Right ventricle myocardium inferior (tissue), 1 donor: ENCODE measurements at regions not wholly inside any gene's neighbourhood (a gene's known extent, or its start where the extent isn't known, plus 50 kb on each side); places are given as distances from the start of the nearest gene placed in this dataset.
"Not testable (repeated sequence)": the region's sequence is repeated elsewhere in the genome, so short reads cannot be mapped to it uniquely, and the experiment has no call there.

Source experiments
- ATAC-seq: fragments of 200-7000 bp; cut with Tn5 transposase; one replicate; pipeline ENCODE4 v1.9.1; 2020; ENCODE audit warnings: mild to moderate bottlenecking, moderate library complexity
- DNase-seq: peaks from one replicate; pipeline ENCODE4 v3.0.0; 2021; ENCODE audit errors: missing footprints
- intact Hi-C: fragments of 100-400 bp; cut with DNase I; formaldehyde crosslinking; loops from one replicate; pipeline ENCODE4 v1.11.0; 2022
- donor health status: DM: no; HTN: yes; CAD: no; lungs with severe emphysema.

DNA sequence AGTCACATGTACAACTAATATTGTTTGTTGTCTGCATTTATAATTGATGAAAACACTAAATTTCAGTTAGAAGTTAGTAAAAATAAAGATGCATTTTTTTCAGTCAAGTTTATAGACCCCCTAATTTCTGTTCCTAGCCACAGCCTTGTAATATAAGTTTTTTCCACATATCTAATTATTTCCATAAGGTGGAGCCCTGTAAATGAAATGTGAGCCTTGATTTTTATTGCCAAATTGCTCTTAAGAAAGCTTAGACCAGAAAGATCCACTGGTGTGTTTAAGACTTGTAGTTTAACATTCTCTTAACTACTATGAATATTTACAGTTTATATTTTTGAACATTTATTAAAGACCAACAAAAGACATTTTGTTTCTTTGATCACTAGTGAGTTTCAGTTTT lies 322.1 kb upstream of the RGS6 start:
- no peak for ATAC-seq
- intact Hi-C loops, result no loop called here
- DNase-seq, result no peak

DNA sequence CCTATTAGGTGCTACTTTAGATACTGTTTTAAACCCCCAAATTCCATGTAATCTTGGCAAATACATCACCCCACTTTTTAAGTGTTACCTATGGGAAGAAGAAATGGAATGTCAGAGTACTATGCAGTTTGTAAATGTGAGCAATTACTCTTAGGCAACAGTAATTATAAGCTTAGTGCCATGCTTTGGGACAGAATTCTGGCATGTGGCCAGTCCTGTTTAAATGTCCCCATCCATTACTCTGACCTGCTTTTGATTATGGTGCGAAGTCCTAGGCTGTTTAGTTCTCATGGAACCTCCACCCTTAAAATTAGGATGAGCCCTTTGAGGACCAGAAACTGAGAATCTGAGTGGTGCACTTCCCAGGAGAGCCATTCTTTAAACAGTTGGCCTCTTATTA lies 321.4 kb upstream of the RGS6 start:
- no peak for ATAC-seq
- DNase-seq, result no peak
- intact Hi-C loops, result no loop called here

DNA sequence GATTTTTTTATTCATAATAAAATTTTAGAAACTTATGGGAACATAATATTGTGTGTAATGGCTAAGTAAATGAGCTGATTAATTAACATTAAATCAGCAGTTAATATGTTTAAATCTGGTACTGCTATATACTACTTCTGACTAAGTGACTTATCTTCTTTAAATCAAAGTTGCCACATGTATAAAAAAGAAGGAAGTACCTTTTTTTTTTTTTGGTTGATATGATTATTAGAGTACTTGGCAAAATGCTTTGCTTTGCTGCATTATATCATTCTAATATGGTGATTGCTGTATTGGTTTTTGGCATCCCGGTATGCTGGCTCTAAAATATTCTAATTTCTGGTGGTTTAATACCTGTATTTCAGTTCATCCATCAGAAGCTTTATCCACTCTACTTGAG lies 319.1 kb upstream of the RGS6 start:
- no peak for DNase-seq
- intact Hi-C loops, result no loop called here

DNA sequence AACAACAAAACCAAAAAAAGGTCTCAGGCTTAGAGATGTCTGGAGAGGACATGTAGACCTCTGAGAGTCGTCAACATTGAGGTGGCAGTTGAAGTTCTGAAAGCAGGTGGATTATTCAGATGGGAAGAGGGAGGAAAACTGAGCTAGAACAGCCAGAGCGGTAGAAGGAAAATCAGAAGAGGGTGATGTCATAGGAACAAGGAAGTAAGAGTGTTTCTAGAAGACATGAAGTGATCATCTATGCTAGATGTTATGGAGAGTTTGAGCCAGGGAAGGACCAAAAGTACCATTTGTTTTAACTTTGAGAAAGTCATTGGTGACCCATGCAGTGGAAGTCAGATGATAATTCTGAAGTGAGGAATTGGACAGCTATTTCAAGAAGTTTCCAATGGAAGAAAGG lies 316.2 kb upstream of the RGS6 start:
- ATAC-seq, result no peak
- intact Hi-C loops, result no loop called here
- DNase-seq, result no peak

More for the DNA sequence above, 319.1 kb upstream of the RGS6 start:
- ATAC-seq, result no peak

DNA sequence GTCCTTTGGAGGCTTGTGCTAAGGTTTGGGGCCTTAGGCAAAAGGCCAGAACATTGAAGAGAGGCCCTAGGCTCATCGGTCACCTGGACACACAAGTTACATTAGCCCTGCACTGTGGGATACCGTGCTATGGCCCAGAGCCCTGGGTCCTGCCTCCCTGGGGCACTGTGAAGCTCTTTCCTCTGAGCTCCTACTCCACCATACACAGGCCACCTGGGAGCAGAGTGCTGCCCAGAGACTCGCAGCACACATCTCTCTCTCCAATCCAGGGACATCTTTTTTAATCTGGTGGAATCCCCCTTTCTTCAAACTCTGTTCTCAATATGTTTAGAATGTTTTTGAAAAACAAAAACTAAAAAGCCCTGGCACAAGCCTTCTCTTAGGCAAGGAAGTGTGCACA lies 314.2 kb upstream of the RGS6 start:
- DNase-seq (no peak), ATAC-seq (no peak)
- intact Hi-C loops, result no loop called here

DNA sequence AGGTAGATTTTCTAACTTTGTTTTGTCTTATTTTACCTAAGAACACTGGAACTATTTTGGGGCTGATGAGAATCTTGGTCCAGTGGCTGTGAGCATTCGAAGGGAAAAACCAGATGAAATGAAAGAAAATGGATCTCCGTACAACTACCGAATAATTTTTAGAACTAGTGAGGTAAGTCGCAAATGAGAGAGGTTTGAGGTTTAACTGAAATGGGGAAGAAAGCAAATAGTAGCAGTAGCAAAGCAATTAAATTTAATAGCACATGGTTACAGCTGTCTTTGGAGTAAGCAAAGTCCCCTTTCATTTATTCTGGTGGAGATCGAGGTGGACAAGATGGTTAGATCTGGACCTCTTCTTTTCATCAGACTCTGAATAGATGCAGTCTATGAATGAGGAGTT lies 313.5 kb upstream of the RGS6 start:
- ATAC-seq, result no peak
- DNase-seq, result no peak
- intact Hi-C loops, result no loop called here

DNA sequence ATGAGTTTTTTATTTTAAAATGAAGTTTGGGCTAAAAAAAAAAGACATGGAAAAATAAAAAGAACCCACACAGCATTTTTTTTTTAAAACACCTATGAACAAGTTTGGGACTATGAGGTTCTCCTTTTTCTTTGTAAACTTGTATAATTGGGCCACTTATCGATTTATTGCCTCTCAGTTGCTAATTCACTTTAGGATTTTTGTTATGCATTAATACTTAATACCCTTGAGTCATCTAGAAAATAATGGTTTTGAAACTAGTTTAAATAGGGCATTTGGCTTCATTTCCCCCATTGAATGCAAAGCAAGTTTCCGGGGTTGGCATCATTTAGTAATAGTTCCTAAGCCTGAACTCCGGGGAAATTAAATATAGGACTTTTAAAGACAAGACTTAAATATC lies 312.8 kb upstream of the RGS6 start:
- DNase-seq (no peak), ATAC-seq (no peak)
- intact Hi-C loops, result no loop called here

DNA sequence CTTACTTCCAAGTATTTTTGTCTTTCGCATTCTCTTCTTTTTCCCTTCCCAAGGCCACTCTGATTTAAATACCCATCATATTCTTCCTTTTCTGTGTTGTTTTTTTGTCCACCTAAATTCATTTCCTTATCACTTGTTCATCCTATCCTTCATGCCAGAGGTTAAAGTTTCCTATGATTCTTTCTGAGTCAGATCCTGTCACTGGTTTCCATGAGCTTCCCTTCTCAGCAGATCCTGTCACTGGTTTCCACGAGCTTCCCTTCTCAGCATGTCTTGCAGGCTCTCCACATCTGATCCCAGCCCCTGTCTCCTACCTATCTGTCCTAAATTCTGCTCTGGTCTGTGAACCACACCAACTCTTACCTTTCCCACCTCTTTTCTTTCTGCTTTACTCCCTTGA lies 311.8 kb upstream of the RGS6 start:
- ATAC-seq (no peak), DNase-seq (no peak)
- intact Hi-C loops, result no loop called here

DNA sequence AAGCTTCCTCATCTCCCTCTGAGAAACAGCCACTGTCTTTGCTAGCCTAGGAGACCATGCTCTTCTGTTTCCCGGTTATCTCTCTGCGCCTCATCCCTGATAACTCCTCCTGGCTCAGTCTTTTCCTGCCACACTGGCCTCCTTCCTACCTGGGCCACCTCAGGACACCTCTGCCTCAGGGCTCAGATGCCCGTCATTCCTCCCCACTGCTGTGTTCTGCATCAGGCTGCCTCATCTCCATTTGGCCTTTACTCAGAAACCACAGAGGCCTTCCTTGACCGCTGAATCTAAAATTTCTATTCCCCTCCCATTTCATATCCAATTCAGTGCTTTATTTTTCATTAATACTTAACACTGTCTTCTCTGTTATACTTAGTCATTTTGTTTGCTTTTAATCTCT lies 311.0 kb upstream of the RGS6 start:
- ATAC-seq, result no peak
- intact Hi-C loops, result no loop called here
- no peak for DNase-seq

DNA sequence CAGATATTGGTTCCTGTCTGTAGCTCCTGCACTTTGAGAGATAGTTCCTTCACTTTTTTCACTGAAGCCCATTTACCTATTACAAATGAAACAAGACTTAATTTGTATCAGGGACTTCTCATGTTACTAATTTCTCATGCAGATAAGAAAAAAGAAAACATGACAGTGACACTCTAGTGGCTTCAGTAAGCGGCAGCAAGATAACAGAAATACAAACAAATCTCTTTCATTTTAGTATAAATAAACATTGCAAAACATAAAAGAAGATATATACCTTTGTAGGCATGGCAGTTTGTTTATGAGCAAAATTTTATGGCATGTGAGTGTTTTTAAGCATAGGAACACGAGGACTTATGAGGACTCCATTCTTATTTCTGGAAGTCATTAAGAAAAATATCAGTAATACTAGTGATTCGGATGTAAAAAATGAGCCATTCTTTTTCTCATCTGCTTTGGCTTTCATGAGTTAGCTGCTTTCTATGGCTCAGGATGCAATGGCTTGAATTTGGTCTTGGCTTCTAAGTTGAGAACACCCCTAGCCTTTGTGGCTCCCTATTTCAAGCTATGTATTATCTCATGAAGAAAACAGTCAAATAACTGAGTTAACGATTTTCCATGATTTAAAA lies 310.1 kb upstream of the RGS6 start:
- intact Hi-C loops, result no loop called here
- ATAC-seq (no peak), DNase-seq (no peak)

DNA sequence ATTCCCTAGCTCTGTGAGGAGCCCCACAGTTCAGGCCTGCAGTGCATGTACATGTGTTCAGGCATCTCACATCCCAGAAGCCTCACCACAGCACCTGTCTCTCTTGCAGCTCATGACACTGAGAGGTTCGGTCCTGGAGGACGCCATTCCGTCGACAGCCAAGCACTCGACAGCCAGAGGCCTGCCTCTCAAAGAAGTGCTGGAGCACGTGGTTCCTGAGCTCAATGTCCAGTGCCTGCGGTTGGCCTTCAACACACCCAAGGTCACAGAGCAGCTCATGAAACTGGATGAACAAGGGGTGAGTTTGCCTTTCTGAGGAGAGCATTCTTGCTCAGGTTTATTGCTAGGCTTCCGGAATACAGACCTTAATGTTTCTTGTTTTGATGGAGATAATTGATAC lies 308.3 kb upstream of the RGS6 start:
- ATAC-seq (no peak), DNase-seq (no peak)
- intact Hi-C loops, result no loop called here

DNA sequence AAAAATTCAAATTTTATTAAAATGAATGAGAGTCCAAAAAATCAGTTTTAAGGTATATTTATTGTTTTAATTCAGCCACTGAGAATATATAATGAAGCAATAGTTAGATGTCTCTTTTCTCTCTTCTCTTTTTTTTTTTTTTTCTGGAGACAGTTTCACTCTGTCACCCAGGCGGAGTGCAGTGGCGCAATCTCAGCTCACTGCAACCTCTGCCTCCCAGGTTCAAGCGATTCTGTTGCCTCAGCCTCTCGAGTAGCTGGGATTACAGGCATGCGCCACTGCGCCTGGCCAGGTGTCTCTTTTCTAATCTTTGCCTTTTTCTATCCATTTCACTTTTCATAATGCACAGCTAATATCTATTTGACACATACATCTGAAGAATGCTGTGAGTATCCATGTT lies 307.1 kb upstream of the RGS6 start:
- ATAC-seq, result no peak
- intact Hi-C loops, result no loop called here
- peak; percentile 71 for DNase-seq

DNA sequence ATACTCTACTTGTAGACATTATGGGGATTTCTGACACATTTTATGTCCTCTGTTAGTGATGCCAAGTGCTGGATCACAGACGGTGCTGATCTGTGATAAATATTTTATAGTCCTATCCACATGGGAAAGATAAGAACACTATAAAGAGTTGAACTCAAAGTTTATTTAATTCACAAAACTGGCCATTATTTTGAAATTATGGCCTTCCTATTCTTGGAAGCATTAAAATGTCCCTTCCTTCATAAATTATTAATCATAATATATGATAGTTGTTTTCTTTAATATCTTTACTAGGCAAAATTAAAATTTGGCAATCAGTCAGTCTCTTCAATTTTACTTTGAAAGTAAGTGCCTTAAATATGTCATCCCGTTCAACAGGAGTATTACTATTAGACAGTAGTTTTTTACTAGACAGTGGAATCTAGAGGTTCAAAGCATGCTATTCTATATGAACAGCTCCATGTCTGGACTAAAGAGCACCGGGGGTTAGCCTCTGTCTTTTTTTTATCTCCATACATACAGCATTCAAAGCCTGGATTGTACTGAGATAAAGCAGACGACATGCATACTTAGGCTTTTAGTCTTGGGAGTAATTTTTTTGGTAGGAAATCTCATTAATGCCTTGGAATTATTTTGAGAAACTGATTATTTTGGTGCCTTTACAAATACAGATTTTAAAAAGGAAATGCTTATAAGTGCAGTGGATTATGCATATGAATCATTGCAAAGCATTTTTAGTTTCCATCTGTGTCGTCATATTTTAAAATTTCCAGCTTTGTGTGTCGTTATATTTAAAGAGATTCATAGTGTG lies 306.1 kb upstream of the RGS6 start:
- no peak for ATAC-seq
- DNase-seq, result no peak
- intact Hi-C loops, result no loop called here

DNA sequence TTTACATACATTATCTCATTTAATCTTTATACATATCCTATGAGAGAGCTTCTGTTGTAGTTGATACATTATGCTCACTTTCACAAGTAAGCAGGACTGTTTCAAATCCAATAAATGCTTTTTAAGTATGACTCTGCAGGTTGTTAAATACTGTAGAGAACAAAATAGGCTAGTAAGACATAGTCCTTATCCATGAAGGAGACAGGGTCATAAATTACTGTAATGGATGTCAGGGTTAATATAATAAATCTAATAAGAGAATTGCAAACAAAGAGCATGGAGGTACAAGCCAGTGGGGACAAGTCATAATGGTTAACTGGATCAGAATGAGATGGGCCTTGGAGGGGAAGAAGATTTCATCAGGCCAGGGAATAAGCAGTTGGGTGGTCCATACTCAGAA lies 303.8 kb upstream of the RGS6 start:
- no peak for DNase-seq
- ATAC-seq, result no peak
- intact Hi-C loops, result no loop called here

DNA sequence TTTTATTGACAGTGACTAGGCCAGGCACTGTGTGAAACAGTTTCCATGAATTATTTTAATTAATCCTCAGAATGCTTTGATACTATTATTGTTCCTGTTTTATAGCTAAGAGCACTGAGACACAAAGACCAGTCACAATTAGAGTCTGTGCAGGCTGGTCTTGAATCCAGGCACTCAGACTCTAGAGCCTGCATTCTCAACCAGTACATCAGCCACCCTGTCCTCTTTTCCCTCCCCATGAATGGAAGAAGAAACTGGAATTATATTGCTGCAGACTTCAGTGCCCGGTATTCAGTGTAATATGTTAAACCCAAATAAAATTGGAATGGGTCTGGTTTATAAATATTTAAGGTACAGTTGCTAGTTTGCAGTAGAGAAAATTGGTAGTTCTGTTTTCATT lies 303.0 kb upstream of the RGS6 start:
- intact Hi-C loops, result no loop called here
- no peak for ATAC-seq
- no peak for DNase-seq

DNA sequence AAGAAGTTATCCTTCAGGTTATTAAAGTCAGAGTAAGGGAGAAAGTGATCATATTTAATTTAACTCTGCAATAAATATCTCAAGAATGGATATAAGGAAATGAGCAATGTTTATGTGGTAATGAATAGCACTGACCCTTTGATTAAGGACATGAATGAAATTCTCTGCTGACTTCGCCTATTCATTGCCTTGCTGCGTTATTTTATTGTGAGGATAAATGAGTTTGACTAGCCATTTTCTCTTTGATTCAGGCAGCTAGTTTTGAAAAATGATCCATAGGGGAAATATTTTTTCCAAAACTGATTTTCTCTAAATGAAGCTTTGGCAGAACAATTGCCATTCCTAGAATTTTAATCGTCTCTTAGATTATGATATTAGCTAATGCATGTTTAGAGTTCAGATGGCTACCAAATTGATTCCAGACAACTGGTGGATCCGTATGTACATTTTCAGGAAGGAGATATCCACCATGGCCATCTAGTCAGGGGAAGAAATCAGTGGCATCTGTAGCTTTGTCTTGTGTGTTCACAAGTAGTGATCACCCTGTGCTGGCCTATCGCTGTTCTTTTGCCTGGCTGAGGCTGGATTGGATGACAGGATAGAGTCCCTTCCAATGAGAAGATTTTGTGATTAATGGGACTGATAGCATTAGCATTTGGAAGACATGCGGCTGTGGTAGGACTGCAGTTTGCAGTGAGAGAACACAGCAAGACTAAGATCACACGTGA lies 302.3 kb upstream of the RGS6 start:
- DNase-seq (no peak), ATAC-seq (no peak)
- intact Hi-C loops, result no loop called here

DNA sequence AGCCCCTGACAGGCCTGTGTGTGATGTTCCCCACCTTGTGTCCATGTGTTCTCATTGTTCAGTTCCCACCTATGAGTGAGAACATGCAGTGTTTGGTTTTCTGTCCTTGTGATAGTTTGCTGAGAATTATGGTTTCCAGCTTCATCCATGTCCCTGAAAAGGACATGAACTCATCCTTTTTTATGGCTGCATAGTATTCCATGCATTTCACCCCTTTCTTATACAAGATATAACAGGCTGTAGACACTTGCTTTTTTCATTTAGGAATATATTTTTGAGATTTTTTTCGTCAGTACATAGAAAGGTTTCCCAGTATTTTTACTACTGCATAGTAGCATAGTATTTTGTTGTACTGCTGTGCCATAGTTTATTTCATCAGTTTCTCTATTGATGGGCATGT lies 301.2 kb upstream of the RGS6 start:
- ATAC-seq, intact Hi-C loops, DNase-seq: not testable (repeated sequence)

DNA sequence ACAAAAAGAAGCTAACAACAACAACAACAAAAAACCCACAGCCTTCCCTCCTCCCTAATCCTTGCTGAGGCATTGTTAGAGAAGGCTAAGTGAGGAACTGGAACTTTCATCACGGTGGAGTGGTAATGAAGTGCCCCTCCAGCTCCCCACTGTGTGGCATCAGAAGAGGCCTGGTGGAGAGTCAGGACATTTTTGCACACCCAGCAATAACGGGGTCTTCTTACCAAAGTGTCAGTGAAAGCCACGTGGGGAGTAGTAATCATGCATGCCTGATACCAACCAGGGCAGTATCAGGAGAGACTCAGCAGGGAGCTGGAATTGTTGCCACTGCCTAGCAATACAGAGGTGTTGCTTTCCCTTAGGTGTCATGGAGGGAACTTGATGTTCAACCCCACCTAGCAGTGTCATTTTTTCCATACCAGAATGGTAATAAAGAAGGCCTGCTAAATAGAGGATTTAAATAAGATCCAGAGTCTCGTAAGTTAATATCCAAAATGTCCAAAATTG lies 299.7 kb upstream of the RGS6 start:
- no peak for ATAC-seq
- no peak for DNase-seq
- intact Hi-C loops, result no loop called here

DNA sequence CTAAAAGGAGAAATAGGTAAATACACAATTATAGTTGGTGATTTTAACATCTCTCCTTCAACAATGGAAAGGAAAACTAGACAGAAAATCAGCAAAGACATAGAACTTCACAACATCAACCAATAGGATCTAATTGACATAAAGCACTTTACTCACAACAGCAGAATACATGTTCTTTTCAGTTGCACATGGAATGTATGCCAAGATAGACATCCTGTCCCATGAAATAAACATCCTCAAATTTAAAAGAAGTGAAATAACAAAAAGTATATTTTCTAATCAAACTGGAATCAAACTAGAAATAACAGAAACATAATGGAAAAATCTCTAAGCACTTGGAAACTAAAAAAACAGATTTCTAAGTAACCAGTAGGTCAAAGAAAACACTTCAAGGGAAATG lies 296.2 kb upstream of the RGS6 start:
- intact Hi-C loops, result no loop called here
- no peak for ATAC-seq
- no peak for DNase-seq

DNA sequence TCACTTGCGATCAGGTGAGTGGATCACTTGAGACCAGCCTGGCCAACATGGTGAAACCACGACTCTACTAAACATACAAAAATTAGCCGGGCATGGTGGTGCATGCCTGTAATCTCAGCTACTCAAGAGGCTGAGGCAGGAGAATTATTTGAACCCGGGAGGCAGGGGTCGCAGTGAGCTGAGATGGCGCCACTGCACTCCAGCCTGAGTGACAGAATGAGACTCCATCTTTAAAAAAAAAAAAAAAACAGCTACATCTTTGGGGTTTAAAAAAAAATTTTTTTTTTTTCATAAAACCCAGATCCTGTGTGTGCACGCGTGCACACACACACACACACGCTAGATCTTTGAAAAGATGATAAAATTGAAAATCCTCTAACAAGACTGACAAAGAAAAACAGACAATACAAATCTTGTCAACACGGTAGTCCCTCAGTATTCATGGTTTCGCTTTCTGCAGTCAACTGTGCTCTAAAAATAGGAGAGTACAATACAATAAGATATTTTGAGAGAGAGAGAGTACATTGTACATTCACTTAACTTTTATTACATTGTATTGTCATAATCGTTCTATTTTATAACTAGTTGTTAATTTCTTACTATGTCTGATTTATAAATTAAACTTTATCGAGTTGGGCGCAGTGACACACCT lies 295.3 kb upstream of the RGS6 start:
- intact Hi-C loops, result no loop called here
- DNase-seq, result no peak
- no peak for ATAC-seq
